ENCODE measurements at regions not wholly inside any gene's neighbourhood (a gene's known extent, or its start where the extent isn't known, plus 50 kb on each side); places are given as distances from the start of the nearest gene placed in this dataset.

GRCh38 chr13:81199956-81200355, 859.0 kb upstream of the SPRY2 start:
- TF ChIP-seq CTCF (conservative IDR thresholded peaks at IDR 0.05; ENCODE audit: low read length) (no peak), EZH2phosphoT487 (IDR thresholded peaks at IDR 0.05; ENCODE audit: borderline replicate concordance, low read depth, low read length) (no peak)
